HepG2 (cell line): ENCODE measurements at regions not wholly inside any gene's neighbourhood (a gene's known extent, or its start where the extent isn't known, plus 50 kb on each side); places are given as distances from the start of the nearest gene placed in this dataset.

Experiments
- ATAC-seq: fragments of 200-7000 bp; cut with Tn5 transposase; 3 replicates; pipeline ENCODE4 v1.9.1; 2020; ENCODE audit warnings: mild to moderate bottlenecking, moderate library complexity
- BruUV-seq: library from RNA; stranded (reverse); fragments of 400-500 nt; replicated peaks from 2 replicates; lab custom pipeline; 2021; lab: Mats Ljungman, UMichigan
- CTCF ChIA-PET: fragments of 300-600 bp; formaldehyde crosslinking; extraction: SDS; loops from one replicate; lab custom pipeline; 2021; ENCODE audit warnings: low total read pairs, inconsistent platforms, low intra/inter-chr PET ratio; lab: Yijun Ruan, JAX
- POLR2A ChIA-PET: fragments of 350-600 bp; sonication (Branson Sonifier 250); formaldehyde crosslinking; loops from one replicate; lab custom pipeline; 2020; ENCODE audit warnings: antibody characterized with exemption, inconsistent platforms; lab: Yijun Ruan, JAX
- DNase-seq: peaks from one replicate; pipeline ENCODE4 v3.0.0-alpha.2; 2015; ENCODE audit warnings: low spot score
- FAIRE-seq: peaks from 3 replicates; lab custom pipeline; 2011; peaks lifted over from hg19 to GRCh38; lab: Jason Lieb, UNC
- H2AFZ ChIP-seq: one replicate; pipeline ENCODE4 v1.6.1; 2011; ENCODE audit warnings: low read length, inconsistent platforms
- H3K27ac ChIP-seq: fragments of 300-600 bp; 3 replicates; pipeline ENCODE4 v1.8.0; 2011; ENCODE audit warnings: mixed run types, mild to moderate bottlenecking, mixed read lengths, low read length, inconsistent platforms; ENCODE audit not compliant: insufficient read depth; ENCODE audit errors: extremely low read length
- H3K27me3 ChIP-seq, 2 experiments: fragments of 200-600 bp in 1 of 2; 2 replicates in 1 of 2; 3 replicates in 1 of 2; pipeline versions ENCODE4 v1.6.0 to v1.8.0; 2011; ENCODE audit warnings: low read length in 2 of 2, mild to moderate bottlenecking in 2 of 2, moderate library complexity in 2 of 2, inconsistent platforms in 1 of 2; ENCODE audit not compliant: insufficient read depth in 2 of 2, control insufficient read depth in 1 of 2
- H3K36me3 ChIP-seq, 2 experiments: fragments of 200-600 bp in 1 of 2; replicated peaks in 1 of 2; 2 replicates in 1 of 2; 3 replicates in 1 of 2; pipeline versions ENCODE4 v1.5.1 to v1.8.0; 2011; ENCODE audit warnings: low read length in 2 of 2, inconsistent platforms in 1 of 2; ENCODE audit not compliant: insufficient read depth in 2 of 2, control insufficient read depth in 1 of 2
- H3K4me1 ChIP-seq: 2 replicates; pipeline ENCODE4 v1.5.1; 2012; ENCODE audit warnings: low read length, inconsistent platforms; ENCODE audit not compliant: insufficient read depth
- H3K4me2 ChIP-seq: 2 replicates; pipeline ENCODE4 v1.6.0; 2011; ENCODE audit warnings: low read depth, low read length, inconsistent platforms
- H3K4me3 ChIP-seq, 3 experiments: fragments of 200-600 bp in 1 of 3; sonication (generic), shearing (Covaris generic) in 1 of 3; replicated peaks in 1 of 3; 2 replicates each; pipeline ENCODE4 v1.5.1; 2011 to 2016; ENCODE audit warnings: low read length in 3 of 3, inconsistent platforms in 2 of 3, low read depth in 2 of 3, mild to moderate bottlenecking in 2 of 3, control low read depth in 1 of 3, mixed read lengths in 1 of 3; ENCODE audit not compliant: insufficient read depth in 1 of 3
- H3K79me2 ChIP-seq: one replicate; pipeline ENCODE4 v1.6.1; 2011; ENCODE audit warnings: low read length, inconsistent platforms; ENCODE audit not compliant: insufficient read depth
- H3K9ac ChIP-seq: 2 replicates; pipeline ENCODE4 v1.6.0; 2011; ENCODE audit warnings: mild to moderate bottlenecking, low read depth, low read length, inconsistent platforms; ENCODE audit not compliant: insufficient read depth
- H3K9me3 ChIP-seq: 2 replicates; pipeline ENCODE4 v1.5.1; 2012; ENCODE audit warnings: mild to moderate bottlenecking, low read length
- H4K20me1 ChIP-seq: 2 replicates; pipeline ENCODE4 v1.6.0; 2011; ENCODE audit warnings: inconsistent platforms, mild to moderate bottlenecking, low read length, moderate library complexity; ENCODE audit not compliant: insufficient read depth
- CEBPB ChIP-seq: IDR thresholded peaks from 2 replicates; pipeline ENCODE4 v1.6.1; 2011; ENCODE audit warnings: low read depth, low read length, improper control_type of control experiment, borderline replicate concordance
- CHD2 ChIP-seq: IDR thresholded peaks from 2 replicates; pipeline ENCODE4 v1.6.1; 2011; ENCODE audit warnings: low read depth, low read length, improper control_type of control experiment
- CHD4 ChIP-seq: fragments of 200-600 bp; sonication (generic); IDR thresholded peaks from 2 replicates; pipeline ENCODE4 v1.7.0; 2017; ENCODE audit warnings: mild to moderate bottlenecking, low read length, borderline replicate concordance
- FOXP1 ChIP-seq, 2 experiments: fragments of 450-650 bp in 1 of 2; IDR thresholded peaks; 2 replicates each; pipeline ENCODE4 v1.6.1; 2017 to 2018; ENCODE audit warnings: antibody characterized with exemption in 1 of 2
- GATAD2A ChIP-seq: IDR thresholded peaks from 2 replicates; pipeline ENCODE4 v1.6.1; 2016
- ZNF124 ChIP-seq: sonication (generic); formaldehyde crosslinking; IDR thresholded peaks from 2 replicates; pipeline ENCODE4 v1.4.0; 2020; ENCODE audit warnings: missing genetic modification reagents
- ZNF639 ChIP-seq: conservative IDR thresholded peaks from 2 replicates; pipeline ENCODE4 v1.6.1; 2018; ENCODE audit warnings: missing genetic modification reagents
- WGBS: methylation state at CpG from one replicate; pipeline ENCODE4 v1.1.6; 2017; ENCODE audit warnings: low lambda C conversion rate; 5-methylcytosine and 5-hydroxymethylcytosine counted together
- in situ Hi-C: cut with HindIII; loops from 2 replicates; pipeline ENCODE4 v1.10.0; 2017; ENCODE audit warnings: low pct_unique_long_range_greater_than_20kb; ENCODE audit not compliant: extremely low pct_ligation_motif_present
- intact Hi-C: fragments of 100-400 bp; cut with micrococcal nuclease; formaldehyde crosslinking; loops from one replicate; pipeline ENCODE4 v1.10.0; 2022; ENCODE audit not compliant: unreplicated experiment

GRCh38 chr6:6950373-6951145 is 157.2 kb upstream of the RREB1 start:
- no peak overlapping the region for H3K4me3 ChIP-seq
- no peaks in the 10 kb centered on the region for H4K20me1 ChIP-seq
- TF ChIP-seq ZNF639 (CRISPR knock-in tag): no peak
- peak; percentile 71; the same call in 1 of the 2 replicates for TF ChIP-seq CEBPB
- peak; percentile 85; the same call in 1 of the 2 replicates for TF ChIP-seq CHD4
- H3K79me2 ChIP-seq: no peaks in the 10 kb centered on the region
- H3K9me3 ChIP-seq: peaks cover 6% of the 10 kb centered on the region
- no peak overlapping the region for H3K9ac ChIP-seq
- in situ Hi-C loops: no loop called here
- no peaks in the 10 kb centered on the region for H3K27me3 ChIP-seq
- H3K4me2 ChIP-seq: no peak overlapping the region
- ChIA-PET CTCF (no interaction called here), POLR2A (no interaction called here)
- FAIRE-seq (no peak), ATAC-seq (no peak), DNase-seq (no peak)
- no TSS peak for BruUV-seq
- intact Hi-C loops: no loop called here
- H3K4me1 ChIP-seq: peaks cover 22% of the 10 kb centered on the region
- H3K36me3 ChIP-seq: no peaks in the 10 kb centered on the region
- no peak overlapping the region for H3K27ac ChIP-seq
- H2AFZ ChIP-seq: no peak overlapping the region
- 37% methylated on average over 3 of the region's 3 CpGs for WGBS

GRCh38 chr6:6951355-6951754 is 156.4 kb upstream of the RREB1 start:
- POLR2A ChIA-PET: no interaction called here
- Histone ChIP-seq H3K79me2 (no peaks in the 10 kb centered on the region), H3K27ac (no peak overlapping the region), H3K27me3 (no peaks in the 10 kb centered on the region), H3K9ac (no peak overlapping the region), H2AFZ (no peak overlapping the region), H3K4me2 (no peak overlapping the region), H3K4me3 (no peak overlapping the region), H3K9me3 (peaks cover 6% of the 10 kb centered on the region), H4K20me1 (no peaks in the 10 kb centered on the region), H3K36me3 (no peaks in the 10 kb centered on the region), H3K4me1 (peaks cover 22% of the 10 kb centered on the region)
- 63% methylated on average over 3 of the region's 3 CpGs for WGBS
- in situ Hi-C loops: no loop called here
- DNase-seq (no peak), ATAC-seq (no peak), FAIRE-seq (no peak)
- intact Hi-C loops: no loop called here
- no TSS peak for BruUV-seq
- CTCF ChIA-PET: no interaction called here
- TF ChIP-seq GATAD2A (CRISPR knock-in tag): no peak
- TF ChIP-seq ZNF124 (CRISPR knock-in tag): 0 out of 2 replicates have a peak, but pooled peaks have one; percentile 77
- TF ChIP-seq FOXP1 (IDR thresholded peaks at IDR 0.05): no peak
- no peak for TF ChIP-seq FOXP1 (CRISPR knock-in tag; IDR thresholded peaks at IDR 0.05)
- no peak for TF ChIP-seq CHD2
